Ishikawa (cell line): ENCODE measurements at regions not wholly inside any gene's neighbourhood (a gene's known extent, or its start where the extent isn't known, plus 50 kb on each side); places are given as distances from the start of the nearest gene placed in this dataset.

ENCODE experiments used
- CEBPB ChIP-seq: IDR thresholded peaks from 2 replicates; pipeline ENCODE4 v1.6.1; 2012
- CREB1 ChIP-seq: IDR thresholded peaks from 2 replicates; pipeline ENCODE4 v1.6.1; 2012; ENCODE audit warnings: low read depth
- EGR1 ChIP-seq: IDR thresholded peaks from 2 replicates; pipeline ENCODE4 v1.6.1; 2012
- EP300 ChIP-seq: IDR thresholded peaks from 2 replicates; pipeline ENCODE4 v1.6.1; 2012; ENCODE audit warnings: borderline replicate concordance
- FOXM1 ChIP-seq: IDR thresholded peaks from 2 replicates; pipeline ENCODE4 v1.6.1; 2012; ENCODE audit warnings: low read depth, borderline replicate concordance
- NFIC ChIP-seq: IDR thresholded peaks from 2 replicates; pipeline ENCODE4 v1.6.1; 2012
- RAD21 ChIP-seq: IDR thresholded peaks from 2 replicates; pipeline ENCODE4 v1.6.1; 2012; ENCODE audit warnings: low read depth
- TAF1 ChIP-seq: IDR thresholded peaks from 2 replicates; pipeline ENCODE4 v1.6.1; 2012; ENCODE audit warnings: low read depth, mild to moderate bottlenecking
- TCF12 ChIP-seq: IDR thresholded peaks from 2 replicates; pipeline ENCODE4 v1.6.1; 2012; ENCODE audit warnings: low read depth
- TEAD4 ChIP-seq: IDR thresholded peaks from 2 replicates; pipeline ENCODE4 v1.6.1; 2012
- USF1 ChIP-seq: IDR thresholded peaks from 2 replicates; pipeline ENCODE4 v1.6.1; 2012
- YY1 ChIP-seq: IDR thresholded peaks from 2 replicates; pipeline ENCODE4 v1.6.1; 2012; ENCODE audit warnings: low read depth
- ZBTB7A ChIP-seq: IDR thresholded peaks from 2 replicates; pipeline ENCODE4 v1.6.1; 2012; ENCODE audit warnings: low read depth
- TF ChIP-seq, protein P1 (sequence below): IDR thresholded peaks from 2 replicates; pipeline ENCODE4 v1.6.1; 2012; ENCODE audit warnings: low read depth, mild to moderate bottlenecking
- TF ChIP-seq, protein P2 (sequence below): IDR thresholded peaks from 2 replicates; pipeline ENCODE4 v1.6.1; 2012

GRCh38 chr14:48771717-48772116, 814.5 kb downstream of the RPS29 start:
- TF ChIP-seq TCF12 (no peak), FOXM1 (no peak), TAF1 (no peak), RAD21 (no peak), USF1 (no peak), YY1 (no peak), CREB1 (no peak), CEBPB (no peak), EP300 (no peak)
- TF ChIP-seq, protein P1, sequence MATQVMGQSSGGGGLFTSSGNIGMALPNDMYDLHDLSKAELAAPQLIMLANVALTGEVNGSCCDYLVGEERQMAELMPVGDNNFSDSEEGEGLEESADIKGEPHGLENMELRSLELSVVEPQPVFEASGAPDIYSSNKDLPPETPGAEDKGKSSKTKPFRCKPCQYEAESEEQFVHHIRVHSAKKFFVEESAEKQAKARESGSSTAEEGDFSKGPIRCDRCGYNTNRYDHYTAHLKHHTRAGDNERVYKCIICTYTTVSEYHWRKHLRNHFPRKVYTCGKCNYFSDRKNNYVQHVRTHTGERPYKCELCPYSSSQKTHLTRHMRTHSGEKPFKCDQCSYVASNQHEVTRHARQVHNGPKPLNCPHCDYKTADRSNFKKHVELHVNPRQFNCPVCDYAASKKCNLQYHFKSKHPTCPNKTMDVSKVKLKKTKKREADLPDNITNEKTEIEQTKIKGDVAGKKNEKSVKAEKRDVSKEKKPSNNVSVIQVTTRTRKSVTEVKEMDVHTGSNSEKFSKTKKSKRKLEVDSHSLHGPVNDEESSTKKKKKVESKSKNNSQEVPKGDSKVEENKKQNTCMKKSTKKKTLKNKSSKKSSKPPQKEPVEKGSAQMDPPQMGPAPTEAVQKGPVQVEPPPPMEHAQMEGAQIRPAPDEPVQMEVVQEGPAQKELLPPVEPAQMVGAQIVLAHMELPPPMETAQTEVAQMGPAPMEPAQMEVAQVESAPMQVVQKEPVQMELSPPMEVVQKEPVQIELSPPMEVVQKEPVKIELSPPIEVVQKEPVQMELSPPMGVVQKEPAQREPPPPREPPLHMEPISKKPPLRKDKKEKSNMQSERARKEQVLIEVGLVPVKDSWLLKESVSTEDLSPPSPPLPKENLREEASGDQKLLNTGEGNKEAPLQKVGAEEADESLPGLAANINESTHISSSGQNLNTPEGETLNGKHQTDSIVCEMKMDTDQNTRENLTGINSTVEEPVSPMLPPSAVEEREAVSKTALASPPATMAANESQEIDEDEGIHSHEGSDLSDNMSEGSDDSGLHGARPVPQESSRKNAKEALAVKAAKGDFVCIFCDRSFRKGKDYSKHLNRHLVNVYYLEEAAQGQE = no peak

DNA sequence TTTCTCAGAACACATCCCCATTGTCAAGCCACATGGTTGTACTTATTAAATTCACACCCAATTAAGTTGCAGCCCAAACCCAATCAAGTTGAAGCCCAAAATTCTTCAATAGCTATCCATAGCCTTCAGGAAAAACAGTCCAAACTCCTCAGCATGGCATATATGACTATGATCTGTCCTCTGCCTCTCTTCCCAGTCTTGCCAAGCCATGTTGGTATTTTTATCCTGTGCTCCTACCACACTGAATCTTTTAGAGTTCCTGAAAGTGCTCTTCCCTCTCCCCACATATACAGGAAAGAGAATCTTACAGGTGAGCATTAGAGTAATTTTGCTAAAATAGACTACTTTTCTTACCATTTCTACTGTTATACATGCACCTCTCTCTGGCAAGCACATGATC, 834.9 kb downstream of the RPS29 start:
- TF ChIP-seq RAD21 = no peak
- TF ChIP-seq FOXM1 = no peak

GRCh38 chr14:48748151-48748675, 838.0 kb downstream of the RPS29 start:
- no peak for TF ChIP-seq ZBTB7A
- no peak for TF ChIP-seq CEBPB
- no peak for TF ChIP-seq TAF1
- no peak for TF ChIP-seq TEAD4
- no peak for TF ChIP-seq YY1
- TF ChIP-seq NFIC = no peak
- no peak for TF ChIP-seq TCF12
- TF ChIP-seq, protein P2, sequence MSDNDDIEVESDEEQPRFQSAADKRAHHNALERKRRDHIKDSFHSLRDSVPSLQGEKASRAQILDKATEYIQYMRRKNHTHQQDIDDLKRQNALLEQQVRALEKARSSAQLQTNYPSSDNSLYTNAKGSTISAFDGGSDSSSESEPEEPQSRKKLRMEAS = no peak
- no peak for TF ChIP-seq FOXM1
- TF ChIP-seq USF1 = no peak
- no peak for TF ChIP-seq CREB1
- TF ChIP-seq, protein P1 = no peak

DNA sequence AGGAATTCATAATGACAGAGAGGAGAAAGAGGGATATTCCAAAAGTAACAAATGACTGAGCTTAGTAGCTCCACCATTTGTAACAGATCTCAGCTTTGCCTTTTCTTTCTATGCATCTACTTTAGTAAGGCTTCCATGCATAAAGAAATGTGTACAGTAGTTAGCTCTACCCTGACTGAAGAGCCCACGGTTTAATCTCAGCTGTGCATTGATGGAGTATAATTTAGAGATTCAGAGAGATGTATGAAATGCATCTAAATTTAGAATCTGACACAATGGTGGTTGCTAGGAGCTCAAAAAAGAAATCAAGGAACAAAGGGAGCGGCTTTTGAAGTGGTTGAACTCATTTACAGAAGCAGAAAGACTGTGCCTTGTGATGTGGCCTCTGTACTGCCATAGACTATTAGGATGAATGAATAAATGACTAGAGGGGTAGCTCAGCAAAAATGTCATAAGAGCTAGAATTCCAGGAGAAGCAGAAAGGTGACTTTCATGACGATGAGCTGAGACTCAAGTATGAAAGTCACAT, 838.6 kb downstream of the RPS29 start:
- TF ChIP-seq CEBPB = no peak

- no peak for TF ChIP-seq CREB1
- TF ChIP-seq, protein P2 = no peak
- no peak for TF ChIP-seq USF1
- no peak for TF ChIP-seq CEBPB
- TF ChIP-seq EP300 = no peak
- TF ChIP-seq TCF12 = no peak
- no peak for TF ChIP-seq FOXM1
- no peak for TF ChIP-seq ZBTB7A
- TF ChIP-seq TAF1 = no peak
- TF ChIP-seq, protein P1 = no peak
- no peak for TF ChIP-seq TEAD4
- no peak for TF ChIP-seq YY1
- no peak for TF ChIP-seq EGR1
- no peak for TF ChIP-seq NFIC
- no peak for TF ChIP-seq RAD21
These were observed 842.0 kb downstream of the RPS29 start for GRCh38 chr14:48744202-48744601.
